ENCODE measurements at regions not wholly inside any gene's neighbourhood (a gene's known extent, or its start where the extent isn't known, plus 50 kb on each side); places are given as distances from the start of the nearest gene placed in this dataset.

DNA sequence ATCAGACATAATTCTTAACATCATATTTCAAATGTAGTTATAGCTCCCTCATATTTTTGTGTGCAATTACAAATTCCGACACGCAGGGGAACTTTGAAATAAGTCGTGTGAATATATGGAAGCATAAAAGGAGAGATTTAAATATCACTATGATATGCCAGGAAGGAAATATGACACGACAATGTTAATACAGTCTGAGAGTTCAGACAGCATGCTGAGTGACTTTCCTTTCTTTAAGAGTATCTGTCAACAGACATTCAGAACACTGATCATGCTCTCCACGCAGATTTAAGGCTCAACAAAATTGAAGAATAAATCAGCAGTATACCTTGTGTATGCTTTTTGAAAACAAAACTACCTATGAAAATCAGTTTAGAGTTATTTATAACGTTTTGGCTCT is 232.6 kb upstream of the CARD18 start:
- WGBS, 2 donors, result 55 to 73% methylated on average over 6 of the region's 6 CpGs
- TF ChIP-seq, protein P1, sequence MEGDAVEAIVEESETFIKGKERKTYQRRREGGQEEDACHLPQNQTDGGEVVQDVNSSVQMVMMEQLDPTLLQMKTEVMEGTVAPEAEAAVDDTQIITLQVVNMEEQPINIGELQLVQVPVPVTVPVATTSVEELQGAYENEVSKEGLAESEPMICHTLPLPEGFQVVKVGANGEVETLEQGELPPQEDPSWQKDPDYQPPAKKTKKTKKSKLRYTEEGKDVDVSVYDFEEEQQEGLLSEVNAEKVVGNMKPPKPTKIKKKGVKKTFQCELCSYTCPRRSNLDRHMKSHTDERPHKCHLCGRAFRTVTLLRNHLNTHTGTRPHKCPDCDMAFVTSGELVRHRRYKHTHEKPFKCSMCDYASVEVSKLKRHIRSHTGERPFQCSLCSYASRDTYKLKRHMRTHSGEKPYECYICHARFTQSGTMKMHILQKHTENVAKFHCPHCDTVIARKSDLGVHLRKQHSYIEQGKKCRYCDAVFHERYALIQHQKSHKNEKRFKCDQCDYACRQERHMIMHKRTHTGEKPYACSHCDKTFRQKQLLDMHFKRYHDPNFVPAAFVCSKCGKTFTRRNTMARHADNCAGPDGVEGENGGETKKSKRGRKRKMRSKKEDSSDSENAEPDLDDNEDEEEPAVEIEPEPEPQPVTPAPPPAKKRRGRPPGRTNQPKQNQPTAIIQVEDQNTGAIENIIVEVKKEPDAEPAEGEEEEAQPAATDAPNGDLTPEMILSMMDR (IDR thresholded peaks at IDR 0.05; ENCODE audit: control extremely low read depth, extremely low read depth), result no peak
- Histone ChIP-seq H3K9me3 (ENCODE audit: control insufficient read depth in 4 of 4, insufficient read depth in 3 of 4, low read length in 3 of 4) (peaks cover 0 to 7% (median 2%) of the 10 kb centered on the region in 4 donors), H3K27me3 (ENCODE audit: control insufficient read depth in 3 of 3, insufficient read depth in 3 of 3, low read length in 2 of 3) (no peaks in the 10 kb centered on the region), H3K36me3 (ENCODE audit: control insufficient read depth in 4 of 4, insufficient read depth in 4 of 4, low read length in 4 of 4) (no peaks in the 10 kb centered on the region), H3K9ac (ENCODE audit: insufficient read depth in 1 of 2, low read length in 2 of 2) (no peak overlapping the region), H3K27ac (ENCODE audit: low read depth in 1 of 2, low read length in 1 of 2) (no peak overlapping the region), H3K4me3 (no peak overlapping the region), H3K4me1 (ENCODE audit: control insufficient read depth in 5 of 5, insufficient read depth in 5 of 5, low read length in 5 of 5) (no peaks in the 10 kb centered on the region)
- DNase-seq (no peak), ATAC-seq (ENCODE audit: insufficient read depth, low FRiP score) (no peak)

DNA sequence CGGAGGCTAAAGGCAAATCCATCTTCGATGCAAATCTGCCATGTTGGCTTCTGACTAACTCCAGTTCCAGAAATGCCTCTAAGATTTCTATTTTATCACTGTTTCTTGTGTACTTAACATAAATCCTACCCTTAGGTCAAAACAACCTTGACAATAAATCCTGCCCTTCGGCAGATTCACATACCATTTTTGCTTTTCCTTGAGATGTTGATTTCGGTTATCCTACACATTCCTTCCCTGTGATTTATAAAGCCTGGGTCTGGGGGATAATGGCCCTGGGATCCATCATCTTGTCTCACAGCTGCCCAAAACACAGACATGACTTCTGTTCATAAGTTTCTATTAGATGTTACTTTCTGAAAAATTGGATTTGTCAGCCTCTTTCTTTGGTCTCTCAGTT is 231.7 kb upstream of the CARD18 start:
- Histone ChIP-seq H3K27me3 (ENCODE audit: control insufficient read depth in 3 of 3, insufficient read depth in 3 of 3, low read length in 2 of 3) (no peaks in the 10 kb centered on the region), H3K9ac (ENCODE audit: insufficient read depth in 1 of 2, low read length in 2 of 2) (no peak overlapping the region), H3K27ac (ENCODE audit: low read depth in 1 of 2, low read length in 1 of 2) (no peak overlapping the region), H3K9me3 (ENCODE audit: control insufficient read depth in 4 of 4, insufficient read depth in 3 of 4, low read length in 3 of 4) (peaks cover 0 to 7% (median 2%) of the 10 kb centered on the region in 4 donors), H3K4me1 (ENCODE audit: control insufficient read depth in 5 of 5, insufficient read depth in 5 of 5, low read length in 5 of 5) (no peaks in the 10 kb centered on the region), H3K4me3 (no peak overlapping the region), H3K36me3 (ENCODE audit: control insufficient read depth in 4 of 4, insufficient read depth in 4 of 4, low read length in 4 of 4) (no peaks in the 10 kb centered on the region)
- ATAC-seq (ENCODE audit: insufficient read depth, low FRiP score), result no peak
- no peak for DNase-seq
- 87 to 96% methylated on average over 4 of the region's 4 CpGs for WGBS, 2 donors
- TF ChIP-seq, protein P1 (IDR thresholded peaks at IDR 0.05; ENCODE audit: control extremely low read depth, extremely low read depth), result no peak

DNA sequence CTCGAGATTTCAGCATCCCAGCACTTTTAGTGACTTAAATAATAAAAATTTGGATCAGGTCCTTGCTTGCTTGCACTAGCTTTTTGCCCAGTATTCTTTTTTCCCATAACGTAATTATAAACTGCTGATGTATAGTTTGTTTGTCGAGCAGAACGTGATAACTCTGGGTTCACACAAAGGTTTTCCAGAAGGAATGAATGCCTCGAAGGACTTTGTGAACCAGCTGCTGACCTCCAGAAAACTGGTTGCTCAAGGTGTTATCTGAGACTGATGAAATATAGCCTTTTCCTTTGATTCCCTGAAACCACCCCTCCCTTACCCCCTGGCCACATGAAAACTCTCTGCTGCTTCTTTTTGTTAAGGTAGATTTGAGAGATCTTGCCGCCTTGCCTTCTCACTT is 229.1 kb upstream of the CARD18 start:
- DNase-seq, result peak in 2 of 3 donors; percentile 27 to 49

DNA sequence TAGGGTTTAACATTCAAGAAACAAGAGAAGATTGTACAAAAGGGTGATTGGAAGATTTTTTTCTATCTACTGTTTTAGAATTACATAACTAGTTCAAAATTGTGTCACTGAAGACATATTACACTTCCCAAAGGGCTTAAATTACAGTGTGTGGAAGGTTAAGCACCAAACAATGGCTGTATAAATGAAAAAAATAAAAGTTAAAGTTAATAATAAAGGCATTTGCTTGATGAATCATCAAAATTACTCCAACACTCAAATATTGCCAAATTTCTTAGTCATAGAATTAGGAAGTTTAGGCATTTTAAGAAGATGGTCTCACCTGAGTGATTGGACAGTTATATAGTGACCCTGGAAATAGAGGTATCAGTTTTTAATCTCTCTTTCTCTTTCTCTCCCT is 227.6 kb upstream of the CARD18 start:
- Histone ChIP-seq H3K36me3 (ENCODE audit: control insufficient read depth in 4 of 4, insufficient read depth in 4 of 4, low read length in 4 of 4) (no peaks in the 10 kb centered on the region), H3K27ac (ENCODE audit: low read depth in 1 of 2, low read length in 1 of 2) (no peak overlapping the region), H3K27me3 (ENCODE audit: control insufficient read depth in 3 of 3, insufficient read depth in 3 of 3, low read length in 2 of 3) (no peaks in the 10 kb centered on the region), H3K9ac (ENCODE audit: insufficient read depth in 1 of 2, low read length in 2 of 2) (no peak overlapping the region), H3K4me3 (no peak overlapping the region), H3K4me1 (ENCODE audit: control insufficient read depth in 5 of 5, insufficient read depth in 5 of 5, low read length in 5 of 5) (no peaks in the 10 kb centered on the region), H3K9me3 (ENCODE audit: control insufficient read depth in 4 of 4, insufficient read depth in 3 of 4, low read length in 3 of 4) (no peaks in the 10 kb centered on the region)
- TF ChIP-seq, protein P1 (IDR thresholded peaks at IDR 0.05; ENCODE audit: control extremely low read depth, extremely low read depth), result no peak
- ATAC-seq (ENCODE audit: insufficient read depth, low FRiP score) (no peak), DNase-seq (no peak)

More for the DNA sequence above, 229.1 kb upstream of the CARD18 start:
- Histone ChIP-seq H3K27ac (ENCODE audit: low read depth in 1 of 2, low read length in 1 of 2) (no peak overlapping the region), H3K27me3 (ENCODE audit: control insufficient read depth in 3 of 3, insufficient read depth in 3 of 3, low read length in 2 of 3) (no peaks in the 10 kb centered on the region), H3K4me1 (ENCODE audit: control insufficient read depth in 5 of 5, insufficient read depth in 5 of 5, low read length in 5 of 5) (no peaks in the 10 kb centered on the region), H3K4me3 (no peak overlapping the region), H3K9me3 (ENCODE audit: control insufficient read depth in 4 of 4, insufficient read depth in 3 of 4, low read length in 3 of 4) (no peaks in the 10 kb centered on the region), H3K9ac (ENCODE audit: insufficient read depth in 1 of 2, low read length in 2 of 2) (no peak overlapping the region), H3K36me3 (ENCODE audit: control insufficient read depth in 4 of 4, insufficient read depth in 4 of 4, low read length in 4 of 4) (no peaks in the 10 kb centered on the region)
- TF ChIP-seq, protein P1 (IDR thresholded peaks at IDR 0.05; ENCODE audit: control extremely low read depth, extremely low read depth), result no peak
- ATAC-seq (ENCODE audit: insufficient read depth, low FRiP score), result no peak
- WGBS, 2 donors, result 51 to 67% methylated on average over 6 of the region's 6 CpGs

Data from lung (tissue), 11 donors.